Caco-2 (cell line): ENCODE measurements at regions not wholly inside any gene's neighbourhood (a gene's known extent, or its start where the extent isn't known, plus 50 kb on each side); places are given as distances from the start of the nearest gene placed in this dataset.

ENCODE experiments used
- BruUV-seq: library from RNA; stranded (reverse); fragments of 400-500 nt; replicated peaks from 2 replicates; lab custom pipeline; 2021; lab: Mats Ljungman, UMichigan
- CTCF ChIA-PET: fragments of 300-600 bp; sonication (Branson Sonifier 250); formaldehyde crosslinking; loops from one replicate; lab custom pipeline; 2022; ENCODE audit warnings: antibody characterized with exemption; lab: Charles Lee
- POLR2A ChIA-PET: fragments of 300-600 bp; sonication (Branson Sonifier 250); formaldehyde crosslinking; loops from one replicate; lab custom pipeline; 2022; ENCODE audit warnings: antibody characterized with exemption; lab: Charles Lee
- DNase-seq, 2 experiments: peaks; one replicate each; pipeline versions ENCODE4 v3.0.0 to v3.0.0-alpha.2; 2020 to 2022
- H3K27me3 ChIP-seq: replicated peaks from 2 replicates; pipeline ENCODE4 v1.6.0; 2011; ENCODE audit warnings: low read length; ENCODE audit not compliant: control insufficient read depth, insufficient read depth
- H3K36me3 ChIP-seq: 2 replicates; pipeline ENCODE4 v1.5.1; 2011; ENCODE audit warnings: low read length; ENCODE audit not compliant: control insufficient read depth, insufficient read depth
- H3K4me1 ChIP-seq: fragments of 250-450 bp; sonication (Bioruptor Pico); 2 replicates; pipeline ENCODE4 v1.5.1; 2020; ENCODE audit warnings: mild to moderate bottlenecking
- H3K4me3 ChIP-seq: 2 replicates; pipeline ENCODE4 v1.5.1; 2011; ENCODE audit warnings: low read depth, mild to moderate bottlenecking, control low read depth, low read length
- H3K9me3 ChIP-seq: fragments of 250-450 bp; sonication (Bioruptor Pico); 2 replicates; pipeline ENCODE4 v1.5.1; 2020; ENCODE audit warnings: mild to moderate bottlenecking, moderate library complexity
- H3K27ac Mint-ChIP-seq: one replicate; pipeline ENCODE4 v1.8.0; 2022; ENCODE audit warnings: mixed read lengths; ENCODE audit not compliant: unreplicated experiment
- H3K27me3 Mint-ChIP-seq: one replicate; pipeline ENCODE4 v1.8.0; 2022; ENCODE audit warnings: mixed read lengths; ENCODE audit not compliant: insufficient read depth, unreplicated experiment
- H3K36me3 Mint-ChIP-seq: one replicate; pipeline ENCODE4 v1.8.0; 2022; ENCODE audit warnings: mild to moderate bottlenecking, mixed read lengths; ENCODE audit not compliant: insufficient read depth, unreplicated experiment
- H3K4me1 Mint-ChIP-seq: one replicate; pipeline ENCODE4 v1.8.0; 2022; ENCODE audit warnings: low read depth, mixed read lengths; ENCODE audit not compliant: unreplicated experiment
- H3K4me3 Mint-ChIP-seq: one replicate; pipeline ENCODE4 v1.8.0; 2022; ENCODE audit warnings: mild to moderate bottlenecking, moderate library complexity, mixed read lengths; ENCODE audit not compliant: unreplicated experiment
- H3K9me3 Mint-ChIP-seq: one replicate; pipeline ENCODE4 v1.8.0; 2022; ENCODE audit warnings: mixed read lengths; ENCODE audit not compliant: unreplicated experiment
- CTCF ChIP-seq, 2 experiments: fragments of 200-600 bp in 1 of 2; IDR thresholded peaks; 1 replicate in 1 of 2; 2 replicates in 1 of 2; pipeline versions ENCODE4 v1.5.1 to v1.8.0; 2011 to 2022; ENCODE audit warnings: antibody characterized with exemption in 1 of 2, control low read depth in 1 of 2, inconsistent platforms in 1 of 2, low read depth in 1 of 2, low read length in 1 of 2, mild to moderate bottlenecking in 1 of 2, moderate library complexity in 1 of 2; ENCODE audit not compliant: insufficient read depth in 1 of 2, severe bottlenecking in 1 of 2, unreplicated experiment in 1 of 2
- intact Hi-C: fragments of 100-400 bp; cut with micrococcal nuclease; formaldehyde crosslinking; loops from one replicate; pipeline ENCODE4 v1.10.0; 2022; ENCODE audit not compliant: unreplicated experiment

- Mint-ChIP-seq H3K9me3 (peaks cover 9% of the 10 kb centered on the region), H3K27ac (no peak overlapping the region), H3K36me3 (no peaks in the 10 kb centered on the region), H3K4me3 (no peak overlapping the region), H3K4me1 (no peaks in the 10 kb centered on the region), H3K27me3 (peaks cover 2% of the 10 kb centered on the region)
- ChIA-PET POLR2A (no interaction called here), CTCF (no interaction called here)
- no peaks in the 10 kb centered on the region for H3K36me3 ChIP-seq
- H3K9me3 ChIP-seq = no peaks in the 10 kb centered on the region
- DNase-seq = no peak
- no peaks in the 10 kb centered on the region for H3K27me3 ChIP-seq
- no peak overlapping the region for H3K4me3 ChIP-seq
- TF ChIP-seq CTCF (IDR thresholded peaks at IDR 0.05; ENCODE audit: insufficient read depth in 1 of 2, low read depth in 1 of 2, low read length in 1 of 2, severe bottlenecking in 1 of 2, unreplicated experiment in 1 of 2) = no peak
- BruUV-seq = no TSS peak
- H3K4me1 ChIP-seq = no peaks in the 10 kb centered on the region
- intact Hi-C loops = no loop called here
These were observed 300.9 kb downstream of the FAM47A start for GRCh38 chrX:33831211-33831610.

DNA sequence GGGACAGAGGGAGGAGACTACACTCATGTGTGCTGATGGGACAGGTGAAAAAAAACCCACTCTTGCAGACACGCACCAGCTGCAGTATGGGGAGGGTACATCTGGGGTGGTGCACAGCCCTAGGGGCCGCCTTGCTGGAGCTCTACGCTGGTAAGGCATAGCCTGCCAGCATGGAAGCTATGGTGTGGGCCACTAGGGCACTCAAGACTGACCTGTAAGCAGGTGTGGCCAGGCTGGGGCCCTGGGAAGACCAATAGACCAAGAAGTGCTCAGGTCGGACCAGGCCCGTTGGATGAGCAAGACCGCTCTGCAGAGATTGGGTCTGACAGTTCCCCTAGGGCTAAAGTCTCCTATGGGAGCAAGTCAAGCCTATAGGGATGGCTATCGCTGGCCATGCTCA, 314.8 kb downstream of the FAM47A start:
- Histone ChIP-seq H3K27me3 (no peaks in the 10 kb centered on the region), H3K4me3 (no peak overlapping the region), H3K9me3 (no peaks in the 10 kb centered on the region), H3K4me1 (no peaks in the 10 kb centered on the region), H3K36me3 (no peaks in the 10 kb centered on the region)
- H3K27ac Mint-ChIP-seq = no peak overlapping the region
- POLR2A ChIA-PET = no interaction called here
- no TSS peak for BruUV-seq
- CTCF ChIA-PET = no interaction called here
- H3K9me3 Mint-ChIP-seq = no peaks in the 10 kb centered on the region
- no peaks in the 10 kb centered on the region for H3K36me3 Mint-ChIP-seq
- H3K4me1 Mint-ChIP-seq = no peaks in the 10 kb centered on the region
- no peak for TF ChIP-seq CTCF (IDR thresholded peaks at IDR 0.05; ENCODE audit: insufficient read depth in 1 of 2, low read depth in 1 of 2, low read length in 1 of 2, severe bottlenecking in 1 of 2, unreplicated experiment in 1 of 2)
- intact Hi-C loops = no loop called here
- peaks cover 3% of the 10 kb centered on the region for H3K27me3 Mint-ChIP-seq
- DNase-seq = no peak
- no peak overlapping the region for H3K4me3 Mint-ChIP-seq

DNA sequence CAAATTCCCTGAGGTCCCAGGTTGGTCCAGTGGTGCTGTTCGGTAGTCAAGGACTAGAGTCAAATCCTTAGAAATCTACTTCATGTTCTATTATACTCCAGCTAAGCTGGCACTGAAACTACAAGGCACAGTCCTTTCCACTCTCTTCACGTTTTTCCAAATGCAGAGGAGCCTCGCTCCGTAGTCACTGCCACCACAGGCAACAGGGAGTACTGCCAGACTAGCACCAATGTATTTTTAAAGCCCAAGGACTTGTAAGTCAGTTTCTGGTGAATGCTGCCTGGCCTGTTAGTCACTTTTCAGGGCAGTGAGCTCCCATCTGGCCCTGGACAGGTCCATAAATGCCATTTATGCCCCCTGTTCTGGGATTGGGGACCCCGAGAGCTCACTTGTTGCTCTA, 323.5 kb downstream of the FAM47A start:
- Histone ChIP-seq H3K4me1 (no peaks in the 10 kb centered on the region), H3K4me3 (no peak overlapping the region), H3K36me3 (no peaks in the 10 kb centered on the region), H3K27me3 (no peaks in the 10 kb centered on the region), H3K9me3 (no peaks in the 10 kb centered on the region)
- no peaks in the 10 kb centered on the region for H3K36me3 Mint-ChIP-seq
- no peak overlapping the region for H3K4me3 Mint-ChIP-seq
- POLR2A ChIA-PET = no interaction called here
- DNase-seq = no peak
- CTCF ChIA-PET = no interaction called here
- H3K27me3 Mint-ChIP-seq = no peaks in the 10 kb centered on the region
- intact Hi-C loops = no loop called here
- H3K27ac Mint-ChIP-seq = no peak overlapping the region
- H3K9me3 Mint-ChIP-seq = no peaks in the 10 kb centered on the region
- BruUV-seq = no TSS peak
- no peak for TF ChIP-seq CTCF (IDR thresholded peaks at IDR 0.05; ENCODE audit: insufficient read depth in 1 of 2, low read depth in 1 of 2, low read length in 1 of 2, severe bottlenecking in 1 of 2, unreplicated experiment in 1 of 2)
- H3K4me1 Mint-ChIP-seq = no peaks in the 10 kb centered on the region
